ENCODE measurements at regions not wholly inside any gene's neighbourhood (a gene's known extent, or its start where the extent isn't known, plus 50 kb on each side); places are given as distances from the start of the nearest gene placed in this dataset.
"Not testable (repeated sequence)": the region's sequence is repeated elsewhere in the genome, so short reads cannot be mapped to it uniquely, and the experiment has no call there.

- not testable (repeated sequence) for TF ChIP-seq CTCF (conservative IDR thresholded peaks at IDR 0.05 in 1 of 2, IDR thresholded peaks at IDR 0.05 in 1 of 2; ENCODE audit: low read depth in 1 of 2, low read length in 2 of 2); EZH2 (IDR thresholded peaks at IDR 0.05; ENCODE audit: low read length, missing control alignments)
These were observed 103.2 kb upstream of the RFX8 start for GRCh38 chr2:101578135-101578534.

Data from fibroblast of lung (primary cell).